ENCODE measurements at regions not wholly inside any gene's neighbourhood (a gene's known extent, or its start where the extent isn't known, plus 50 kb on each side); places are given as distances from the start of the nearest gene placed in this dataset.
"Not testable (repeated sequence)": the region's sequence is repeated elsewhere in the genome, so short reads cannot be mapped to it uniquely, and the experiment has no call there.

DNA sequence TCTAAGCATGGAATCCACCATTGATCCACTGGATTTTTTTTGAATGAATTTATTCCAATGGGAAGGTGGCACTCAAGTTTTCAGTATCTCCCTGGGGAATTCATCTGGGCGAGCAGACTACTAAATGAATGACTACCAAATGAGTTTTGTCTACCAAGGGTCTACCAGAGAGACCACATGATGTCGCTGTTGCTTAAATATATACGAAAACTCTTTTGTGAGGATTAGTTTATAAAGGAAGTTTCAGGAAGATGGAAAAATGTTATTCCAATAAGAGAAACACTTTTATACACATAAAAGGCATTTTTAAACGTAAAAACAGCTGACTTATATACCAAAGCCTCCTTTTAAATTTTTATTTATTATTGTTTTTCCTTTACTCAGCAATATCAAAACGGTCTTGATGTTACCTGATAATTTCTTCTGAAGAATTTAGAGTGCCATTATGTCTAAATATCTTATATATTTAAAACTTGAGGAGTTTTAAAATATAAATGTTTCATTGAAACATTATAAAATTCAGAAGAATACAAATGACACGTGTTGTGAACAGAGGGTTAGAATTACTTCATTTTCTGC lies 139.7 kb downstream of the HRH4 start:
- Histone ChIP-seq H3K9me3 (no peaks in the 10 kb centered on the region), H3K36me3 (no peaks in the 10 kb centered on the region), H3K27me3 (no peaks in the 10 kb centered on the region), H3K4me3 (no peak overlapping the region)
- DNase-seq: no peak

DNA sequence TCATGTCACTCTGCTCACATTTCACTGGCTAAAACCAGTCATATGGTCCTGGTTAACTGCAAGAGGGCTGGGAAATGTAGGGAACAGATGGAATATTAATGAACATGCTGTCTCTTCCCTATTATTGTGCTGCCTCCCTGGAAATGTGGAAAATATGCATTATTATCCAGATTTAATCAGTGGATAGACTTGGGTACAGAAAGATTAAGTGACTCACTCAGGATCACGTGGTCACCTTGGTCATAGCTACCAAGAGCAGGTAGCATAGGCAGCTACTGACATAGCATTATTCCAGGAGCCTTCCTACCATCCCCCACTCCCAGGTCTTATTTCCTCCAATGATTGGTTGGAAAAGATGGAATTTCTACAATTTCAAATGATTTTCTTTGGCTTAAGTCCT lies 141.1 kb downstream of the HRH4 start:
- Histone ChIP-seq H3K9me3 (no peaks in the 10 kb centered on the region), H3K4me3 (no peak overlapping the region), H3K36me3 (no peaks in the 10 kb centered on the region), H3K27me3 (no peaks in the 10 kb centered on the region)
- no peak for DNase-seq

DNA sequence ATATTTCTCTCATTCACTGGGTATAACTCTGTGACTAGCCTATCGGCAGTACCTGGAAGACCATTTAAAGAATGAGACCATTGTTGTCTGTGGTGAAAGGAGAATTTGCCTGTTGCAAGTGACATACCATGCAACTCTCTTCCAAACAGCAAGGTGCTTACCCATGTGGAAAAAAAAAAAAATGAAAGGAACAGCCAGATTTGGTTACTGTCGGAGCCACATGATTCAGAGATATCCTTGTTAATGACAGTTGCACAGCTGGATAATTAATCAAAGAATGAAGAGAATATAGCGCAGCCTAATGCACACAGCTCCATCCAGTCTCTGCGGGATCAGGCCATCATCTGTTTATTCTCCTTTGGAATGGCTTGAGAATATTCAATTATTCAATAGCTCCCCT lies 141.8 kb downstream of the HRH4 start:
- Histone ChIP-seq H3K4me3 (no peak overlapping the region), H3K27me3 (no peaks in the 10 kb centered on the region), H3K36me3 (no peaks in the 10 kb centered on the region), H3K9me3 (no peaks in the 10 kb centered on the region)
- no peak for DNase-seq

DNA sequence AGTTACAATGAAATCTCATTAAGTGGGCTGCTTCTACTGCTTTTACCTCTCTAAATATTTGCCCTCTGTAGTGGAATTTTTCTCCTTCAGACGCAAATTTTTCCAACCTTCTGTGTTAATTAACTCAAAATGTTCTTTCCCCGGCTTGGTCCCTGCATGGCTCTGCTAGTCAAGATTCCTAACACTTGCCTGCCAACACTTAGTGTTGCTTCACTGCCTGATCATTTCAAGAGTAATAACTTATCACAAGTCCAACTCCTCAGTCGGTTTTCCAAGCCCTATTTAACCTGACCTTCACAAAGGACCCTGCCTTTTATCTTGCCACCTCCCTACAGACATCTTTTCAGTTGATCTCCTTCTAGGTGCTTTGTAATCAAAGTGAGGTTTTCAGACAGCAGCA lies 142.7 kb downstream of the HRH4 start:
- H3K9me3 ChIP-seq: no peaks in the 10 kb centered on the region
- H3K4me3 ChIP-seq: no peak overlapping the region
- DNase-seq: no peak
- no peaks in the 10 kb centered on the region for H3K36me3 ChIP-seq
- no peaks in the 10 kb centered on the region for H3K27me3 ChIP-seq

DNA sequence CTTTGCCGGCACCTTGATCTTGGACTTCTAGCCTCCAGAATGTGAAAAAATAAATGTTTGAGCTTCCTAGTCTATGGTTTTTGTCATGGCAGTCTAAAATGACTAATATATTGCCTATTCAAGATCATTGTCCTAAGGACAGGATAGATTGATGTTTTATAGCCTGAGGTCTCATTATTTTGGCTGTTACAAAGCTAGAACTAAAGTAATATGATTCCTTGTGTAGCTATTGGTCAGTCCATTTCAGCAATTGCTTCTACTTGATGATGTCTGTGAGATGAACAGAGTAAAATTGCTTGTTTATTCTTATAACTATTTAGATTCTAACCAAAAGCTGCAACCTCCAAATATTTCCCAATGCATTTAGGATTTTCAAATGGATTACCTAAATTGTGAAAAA lies 145.0 kb downstream of the HRH4 start:
- no peaks in the 10 kb centered on the region for H3K9me3 ChIP-seq
- H3K4me3 ChIP-seq: no peak overlapping the region
- no peaks in the 10 kb centered on the region for H3K27me3 ChIP-seq
- H3K36me3 ChIP-seq: no peaks in the 10 kb centered on the region
- DNase-seq: no peak

DNA sequence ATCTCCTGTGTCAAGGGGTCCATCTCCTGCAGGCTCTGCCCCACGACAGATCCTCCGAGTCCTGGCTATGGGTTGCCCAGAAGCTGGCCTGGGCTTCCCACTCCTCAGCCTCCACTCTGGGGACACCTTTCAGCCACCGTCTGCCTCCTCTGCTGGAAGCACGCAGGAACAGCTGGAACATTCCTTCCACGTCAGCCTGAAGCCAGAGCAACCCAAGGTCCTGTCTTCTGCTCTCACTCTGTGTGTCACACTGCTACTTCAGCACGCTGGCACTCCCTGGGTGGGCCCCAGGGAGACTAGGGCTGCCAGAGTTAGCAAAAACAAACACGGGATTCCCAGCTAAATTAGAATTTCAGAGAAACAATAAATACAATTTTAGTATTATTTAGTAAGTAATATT lies 148.8 kb downstream of the HRH4 start:
- H3K4me3 ChIP-seq: no peak overlapping the region
- no peaks in the 10 kb centered on the region for H3K27me3 ChIP-seq
- no peak for DNase-seq
- no peaks in the 10 kb centered on the region for H3K9me3 ChIP-seq
- H3K36me3 ChIP-seq: no peaks in the 10 kb centered on the region

DNA sequence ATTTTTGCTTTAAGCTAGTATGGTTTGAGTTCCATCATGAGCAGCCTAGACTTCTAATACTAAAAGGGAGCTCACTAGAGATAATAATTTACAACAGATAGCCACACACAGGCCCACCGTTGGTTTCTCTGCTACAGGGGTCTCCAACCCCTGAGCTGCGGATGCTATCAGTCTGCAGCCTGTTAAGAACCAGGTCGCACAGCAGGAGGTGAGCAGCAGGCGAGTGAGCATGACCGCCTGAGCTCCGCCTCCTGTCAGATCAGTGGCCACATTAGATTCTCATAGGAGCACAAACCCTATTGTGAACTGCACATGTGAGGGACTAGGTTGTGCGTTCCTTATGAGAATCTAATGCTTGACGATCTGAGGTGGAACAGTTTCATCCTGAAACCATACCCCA lies 150.6 kb downstream of the HRH4 start:
- H3K27me3 ChIP-seq: no peaks in the 10 kb centered on the region
- no peak for DNase-seq

DNA sequence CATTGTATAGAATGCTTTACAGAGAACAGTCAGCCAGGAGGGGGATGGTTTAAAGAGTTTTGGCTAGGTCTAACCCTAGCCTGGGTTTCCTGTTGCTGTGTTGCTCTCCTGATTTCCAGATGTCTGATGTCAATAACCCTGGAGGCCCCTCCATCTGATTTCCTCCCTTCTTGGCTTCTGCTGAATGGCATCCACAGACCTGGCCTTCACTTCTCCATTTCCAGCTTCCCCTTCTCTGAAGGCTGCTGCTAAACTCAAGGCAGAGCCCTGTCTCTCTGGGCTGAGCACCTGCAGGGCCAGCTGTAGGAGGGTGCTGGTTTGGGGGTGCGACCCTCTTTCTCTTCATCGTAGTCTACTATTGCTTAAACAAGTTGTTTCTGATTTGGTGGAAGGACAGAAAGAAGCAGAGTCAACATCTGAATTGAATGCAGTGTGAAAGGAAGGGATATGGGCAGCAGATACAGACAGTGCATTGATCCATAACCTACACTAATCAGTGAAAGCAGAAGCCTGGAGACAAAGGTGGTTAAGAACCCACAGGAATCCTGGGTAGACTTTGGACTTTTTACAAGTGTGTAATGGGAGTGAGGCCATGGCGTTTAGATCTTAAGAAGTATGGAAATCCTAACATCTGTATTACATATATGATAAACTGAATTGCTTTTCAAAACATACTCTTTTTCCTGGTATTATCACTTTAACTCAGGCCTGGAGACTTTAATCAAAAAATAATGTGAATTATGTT lies 153.6 kb downstream of the HRH4 start:
- no peak for DNase-seq
- Histone ChIP-seq H3K4me3 (no peak overlapping the region), H3K9me3 (no peaks in the 10 kb centered on the region), H3K36me3 (no peaks in the 10 kb centered on the region), H3K27me3 (no peaks in the 10 kb centered on the region)

More for the DNA sequence above, 150.6 kb downstream of the HRH4 start:
- Histone ChIP-seq H3K9me3 (no peaks in the 10 kb centered on the region), H3K36me3 (no peaks in the 10 kb centered on the region), H3K4me3 (no peak overlapping the region)

DNA sequence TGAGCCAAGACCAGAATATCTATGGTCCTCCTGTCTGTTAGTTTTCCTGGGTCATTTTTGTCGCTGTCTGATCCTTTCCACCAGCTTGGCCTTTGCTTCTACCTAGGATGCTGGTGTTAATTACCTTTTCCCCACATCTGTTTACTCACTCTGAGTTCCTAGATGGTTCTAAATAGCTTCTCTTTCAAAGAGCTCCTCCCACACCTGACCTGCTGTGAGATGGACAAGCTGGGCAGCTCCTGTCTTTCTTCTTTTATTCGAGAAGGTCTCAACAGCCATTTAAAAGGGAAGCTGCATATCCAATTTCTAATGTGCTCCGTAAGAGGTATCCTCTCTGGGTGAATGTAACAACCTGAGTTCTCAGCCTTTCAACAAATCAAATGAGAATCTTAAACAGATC lies 156.2 kb downstream of the HRH4 start:
- Histone ChIP-seq H3K36me3 (no peaks in the 10 kb centered on the region), H3K4me3 (no peak overlapping the region)

DNA sequence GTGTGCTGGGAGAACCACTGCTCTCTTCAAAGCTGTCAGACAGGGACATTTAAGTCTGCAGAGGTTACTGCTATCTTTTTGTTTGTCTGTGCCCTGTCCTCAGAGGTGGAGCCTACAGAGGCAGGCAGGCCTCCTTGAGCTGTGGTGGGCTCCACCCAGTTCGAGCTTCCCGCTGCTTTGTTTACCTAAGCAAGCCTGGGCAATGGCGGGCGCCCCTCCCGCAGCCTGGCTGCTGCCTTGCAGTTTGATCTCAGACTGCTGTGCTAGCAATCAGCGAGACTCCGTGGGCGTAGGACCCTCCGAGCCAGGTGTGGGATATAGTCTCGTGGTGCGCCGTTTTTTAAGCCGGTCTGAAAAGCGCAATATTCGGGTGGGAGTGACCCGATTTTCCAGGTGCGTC lies 164.0 kb downstream of the HRH4 start:
- H3K36me3 ChIP-seq, H3K4me3 ChIP-seq, H3K9me3 ChIP-seq, DNase-seq, H3K27me3 ChIP-seq: not testable (repeated sequence)

More for the DNA sequence above, 156.2 kb downstream of the HRH4 start:
- no peaks in the 10 kb centered on the region for H3K27me3 ChIP-seq
- DNase-seq: no peak
- no peaks in the 10 kb centered on the region for H3K9me3 ChIP-seq

DNA sequence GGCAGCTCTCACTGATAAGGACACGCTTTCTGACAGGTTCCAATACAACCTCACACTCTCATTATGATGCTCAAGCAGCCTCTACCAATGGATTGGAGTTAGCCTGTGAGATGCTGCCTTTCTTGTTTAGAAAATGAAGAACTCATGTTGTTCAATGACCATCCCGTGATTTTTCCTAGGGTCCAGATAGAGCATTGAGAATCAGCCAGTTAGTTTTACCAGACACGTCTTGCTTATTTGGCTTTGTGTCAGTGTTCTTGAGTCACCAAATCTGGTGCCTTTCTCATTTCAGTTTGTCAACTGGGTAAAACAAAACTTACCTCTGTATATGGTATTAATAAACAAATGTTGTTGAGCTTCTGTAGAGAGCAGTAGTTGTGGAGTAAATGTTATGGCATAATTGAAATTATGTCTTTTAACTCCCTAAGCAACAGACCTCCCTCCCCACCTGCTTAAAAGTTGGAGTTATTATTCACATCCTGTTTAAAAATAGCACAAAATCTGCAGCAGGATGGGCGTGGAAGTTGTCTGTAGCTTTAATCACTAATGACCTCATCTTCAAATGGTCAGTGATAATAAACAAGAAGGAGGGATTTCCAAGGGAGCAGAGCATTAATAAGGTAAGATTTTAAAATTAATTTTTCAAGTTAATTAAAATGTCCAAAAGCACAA lies 167.3 kb downstream of the HRH4 start:
- Histone ChIP-seq H3K27me3 (no peaks in the 10 kb centered on the region), H3K4me3 (no peak overlapping the region)
- DNase-seq: peak; percentile 15

DNA sequence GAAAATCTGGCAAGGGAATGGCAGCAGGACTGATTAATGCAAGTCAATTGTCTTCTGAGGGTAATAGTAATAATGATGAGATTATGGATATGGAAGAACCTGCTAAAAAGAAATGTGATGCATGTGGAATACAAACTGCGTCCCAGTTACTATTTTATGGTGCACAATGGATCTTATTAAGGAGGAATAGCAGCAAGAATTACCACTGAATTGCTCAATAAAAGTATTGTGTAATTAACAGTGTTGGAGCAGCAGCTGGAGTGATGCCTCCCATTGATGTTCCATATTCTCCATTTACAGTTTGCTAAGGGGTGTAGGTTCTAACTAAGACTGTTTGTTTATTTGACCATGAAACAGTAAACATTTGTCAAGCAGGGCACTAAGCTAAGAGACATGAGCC lies 167.9 kb downstream of the HRH4 start:
- Histone ChIP-seq H3K9me3 (no peaks in the 10 kb centered on the region), H3K36me3 (no peaks in the 10 kb centered on the region), H3K27me3 (no peaks in the 10 kb centered on the region), H3K4me3 (no peak overlapping the region)
- DNase-seq: no peak

More for the DNA sequence above, 167.3 kb downstream of the HRH4 start:
- Histone ChIP-seq H3K9me3 (no peaks in the 10 kb centered on the region), H3K36me3 (no peaks in the 10 kb centered on the region)

DNA sequence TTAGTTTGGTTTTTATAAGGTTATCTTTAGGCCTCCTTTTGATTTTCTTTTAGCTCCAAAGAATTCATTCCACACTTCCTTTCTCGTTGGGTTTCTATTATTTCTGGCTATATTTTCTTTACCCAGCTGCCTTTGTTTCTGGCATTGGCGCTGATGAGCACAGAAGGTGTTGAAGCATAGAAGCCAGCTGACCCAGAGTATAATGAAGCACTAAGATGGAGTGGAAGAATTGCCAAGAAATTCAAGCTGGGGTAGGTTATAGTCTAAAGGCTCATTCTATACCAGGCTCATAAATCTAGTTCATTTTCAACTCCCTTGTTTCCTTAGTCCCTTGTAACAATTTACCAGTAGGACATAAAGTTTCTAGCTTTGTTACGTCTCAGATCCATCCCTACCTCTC lies 169.5 kb downstream of the HRH4 start:
- H3K36me3 ChIP-seq: no peaks in the 10 kb centered on the region
- no peaks in the 10 kb centered on the region for H3K27me3 ChIP-seq
- no peak for DNase-seq
- H3K4me3 ChIP-seq: no peak overlapping the region
- no peaks in the 10 kb centered on the region for H3K9me3 ChIP-seq

DNA sequence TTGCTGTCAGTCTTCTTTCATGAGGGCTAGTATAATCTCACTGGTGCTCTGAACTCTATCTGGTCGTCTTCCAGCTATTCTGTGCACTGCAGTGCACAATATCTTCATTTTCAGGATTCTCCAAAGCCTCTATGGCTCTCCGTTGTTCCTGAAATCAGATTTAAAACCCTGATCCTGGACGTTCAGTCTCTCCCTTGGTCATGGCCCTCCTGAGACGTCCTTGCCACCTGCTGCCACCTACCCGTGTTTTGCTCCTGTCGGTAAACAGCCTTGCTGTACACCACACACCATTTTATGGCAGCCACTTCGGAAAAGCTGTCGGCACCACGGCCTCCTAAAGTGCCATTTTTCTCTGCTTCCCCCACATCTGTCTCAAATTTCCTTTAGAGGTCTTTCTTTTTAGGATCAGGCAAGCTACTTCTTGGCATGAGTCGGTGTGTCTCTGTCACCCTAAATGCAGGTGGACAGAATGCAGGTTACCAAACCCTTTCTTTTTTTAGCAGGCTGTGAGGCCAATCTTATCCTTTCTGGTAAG lies 170.0 kb downstream of the HRH4 start:
- H3K9me3 ChIP-seq: no peaks in the 10 kb centered on the region
- H3K4me3 ChIP-seq: no peak overlapping the region
- H3K27me3 ChIP-seq: no peaks in the 10 kb centered on the region
- no peak for DNase-seq
- no peaks in the 10 kb centered on the region for H3K36me3 ChIP-seq

DNA sequence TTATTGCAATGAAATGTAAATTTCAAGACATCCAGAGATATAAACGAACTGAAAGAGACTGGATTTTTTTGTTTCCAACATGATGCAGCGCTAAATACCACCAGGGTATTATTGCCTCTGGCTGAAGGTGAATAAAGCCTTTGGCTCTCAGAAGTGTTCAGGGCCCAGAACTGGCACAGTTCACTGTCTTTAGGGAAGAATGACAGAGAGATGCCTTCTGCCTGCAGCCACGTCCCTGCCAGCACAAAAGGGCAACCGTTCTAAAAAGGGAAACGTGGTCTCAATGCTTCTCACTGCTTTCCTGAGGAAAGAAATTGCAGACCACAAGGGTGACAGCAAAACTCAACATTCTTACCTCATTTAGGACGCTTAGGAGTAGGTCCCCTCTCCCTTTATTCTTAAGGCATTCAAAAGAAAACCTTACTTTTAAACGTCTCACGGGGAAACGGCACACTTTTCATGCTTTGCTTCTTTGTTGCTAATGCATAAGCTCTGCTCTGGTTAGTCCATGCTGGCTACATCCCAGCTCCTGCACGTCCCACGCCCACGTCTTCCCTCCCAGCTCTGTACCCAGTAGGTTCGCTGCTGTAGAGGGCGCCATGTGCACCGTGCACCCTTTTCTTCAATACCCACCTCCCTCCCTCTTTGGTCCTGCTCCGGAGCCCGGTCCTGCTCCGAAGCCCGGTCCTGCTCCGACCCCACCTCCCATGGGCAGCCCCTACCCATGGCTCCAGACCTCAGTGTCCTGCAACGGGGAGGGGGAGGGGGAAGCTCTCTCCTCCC lies 171.0 kb downstream of the HRH4 start:
- H3K36me3 ChIP-seq: no peaks in the 10 kb centered on the region
- H3K9me3 ChIP-seq: no peaks in the 10 kb centered on the region
- no peak overlapping the region for H3K4me3 ChIP-seq
- no peaks in the 10 kb centered on the region for H3K27me3 ChIP-seq
- DNase-seq: peak; percentile 48

DNA sequence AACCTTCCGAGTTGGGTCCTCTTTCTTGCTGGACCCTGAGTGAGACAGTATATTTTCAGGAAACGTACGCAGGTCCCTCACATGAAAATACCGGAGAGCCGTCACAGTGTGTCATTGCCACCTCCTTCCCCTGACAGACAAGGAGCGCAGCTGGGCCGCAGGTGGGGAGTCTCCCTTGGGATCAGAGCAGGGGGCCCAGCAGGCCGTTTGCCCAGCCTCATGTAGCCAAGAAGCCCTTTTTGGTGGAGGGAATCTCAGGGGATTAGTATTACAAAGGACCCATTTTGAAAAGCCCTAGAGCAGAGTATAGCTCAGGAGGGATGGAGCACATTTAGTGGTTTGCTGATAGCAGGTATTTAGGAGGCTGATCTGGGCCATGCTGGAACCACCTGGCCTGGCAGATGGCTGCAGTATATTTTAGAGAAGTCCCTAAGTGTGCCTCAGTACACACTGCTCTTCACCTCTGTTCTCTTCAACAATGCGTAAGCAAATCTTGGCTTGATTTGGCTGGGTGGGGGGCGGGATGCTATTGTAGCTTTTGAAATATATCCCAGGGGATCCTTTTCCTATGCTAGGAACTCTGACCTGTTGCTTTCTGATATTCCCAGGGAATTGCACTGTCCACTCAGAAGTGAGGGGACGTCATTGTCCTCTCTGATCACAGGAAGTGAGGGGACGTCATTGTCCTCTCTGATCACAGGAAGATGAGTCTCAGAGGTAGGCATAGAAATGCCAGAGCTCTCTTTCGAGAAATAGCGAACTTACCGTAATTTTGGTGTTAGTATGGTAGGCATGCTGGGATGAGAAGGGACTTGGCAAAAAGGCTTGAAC lies 171.9 kb downstream of the HRH4 start:
- H3K36me3 ChIP-seq: no peaks in the 10 kb centered on the region
- H3K27me3 ChIP-seq: no peaks in the 10 kb centered on the region
- H3K9me3 ChIP-seq: no peaks in the 10 kb centered on the region
- DNase-seq: no peak
- H3K4me3 ChIP-seq: no peak overlapping the region

All from MG63 (cell line).